ENCODE measurements at regions not wholly inside any gene's neighbourhood (a gene's known extent, or its start where the extent isn't known, plus 50 kb on each side); places are given as distances from the start of the nearest gene placed in this dataset.
"Not testable (repeated sequence)": the region's sequence is repeated elsewhere in the genome, so short reads cannot be mapped to it uniquely, and the experiment has no call there.

GRCh38 chr3:102378216-102378615 lies 56.6 kb upstream of the ZPLD1 start:
- H3K4me3 ChIP-seq (ENCODE audit: low read depth, low read length) = no peak overlapping the region
- TF ChIP-seq CTCF (conservative IDR thresholded peaks at IDR 0.05; ENCODE audit: low read depth, low read length) = no peak
- DNase-seq (ENCODE audit: low read depth) = no peak

GRCh38 chr3:102382201-102382600 lies 52.6 kb upstream of the ZPLD1 start:
- not testable (repeated sequence) for DNase-seq (ENCODE audit: low read depth); H3K4me3 ChIP-seq (ENCODE audit: low read depth, low read length)
